Neutrophil (primary cell): ENCODE measurements at regions not wholly inside any gene's neighbourhood (a gene's known extent, or its start where the extent isn't known, plus 50 kb on each side); places are given as distances from the start of the nearest gene placed in this dataset.

Experiments used
- H3K27ac ChIP-seq: fragments of 200-600 bp; sonication (generic); 2 replicates; pipeline ENCODE4 v1.5.1; 2016; ENCODE audit warnings: mild to moderate bottlenecking, moderate library complexity
- H3K27me3 ChIP-seq: fragments of 200-600 bp; sonication (generic); 2 replicates; pipeline ENCODE4 v1.6.0; 2016; ENCODE audit warnings: mild to moderate bottlenecking
- H3K36me3 ChIP-seq: fragments of 200-600 bp; sonication (generic); 2 replicates; pipeline ENCODE4 v1.5.1; 2017
- H3K4me1 ChIP-seq, 2 experiments: fragments of 200-600 bp in 1 of 2; sonication (generic) in 1 of 2; 1 replicate in 1 of 2; 2 replicates in 1 of 2; pipeline versions ENCODE4 v1.5.1 to v1.6.1; 2013 to 2016; ENCODE audit warnings: low read depth in 1 of 2, low read length in 1 of 2, mild to moderate bottlenecking in 1 of 2, moderate library complexity in 1 of 2; ENCODE audit not compliant: control insufficient read depth in 1 of 2, insufficient read depth in 1 of 2
- H3K4me3 ChIP-seq, 2 experiments: fragments of 200-600 bp in 1 of 2; sonication (generic) in 1 of 2; 1 replicate in 1 of 2; 2 replicates in 1 of 2; pipeline ENCODE4 v1.5.1; 2013 to 2016; ENCODE audit warnings: low read depth in 1 of 2, low read length in 1 of 2, mild to moderate bottlenecking in 1 of 2, moderate library complexity in 1 of 2
- H3K9me3 ChIP-seq: fragments of 200-600 bp; sonication (generic); 2 replicates; pipeline ENCODE4 v1.5.1; 2016
- TF ChIP-seq, protein P1 (sequence below): fragments of 200-600 bp; sonication (generic); IDR thresholded peaks from 2 replicates; pipeline ENCODE4 v1.5.1; 2016; ENCODE audit warnings: antibody characterized with exemption

DNA sequence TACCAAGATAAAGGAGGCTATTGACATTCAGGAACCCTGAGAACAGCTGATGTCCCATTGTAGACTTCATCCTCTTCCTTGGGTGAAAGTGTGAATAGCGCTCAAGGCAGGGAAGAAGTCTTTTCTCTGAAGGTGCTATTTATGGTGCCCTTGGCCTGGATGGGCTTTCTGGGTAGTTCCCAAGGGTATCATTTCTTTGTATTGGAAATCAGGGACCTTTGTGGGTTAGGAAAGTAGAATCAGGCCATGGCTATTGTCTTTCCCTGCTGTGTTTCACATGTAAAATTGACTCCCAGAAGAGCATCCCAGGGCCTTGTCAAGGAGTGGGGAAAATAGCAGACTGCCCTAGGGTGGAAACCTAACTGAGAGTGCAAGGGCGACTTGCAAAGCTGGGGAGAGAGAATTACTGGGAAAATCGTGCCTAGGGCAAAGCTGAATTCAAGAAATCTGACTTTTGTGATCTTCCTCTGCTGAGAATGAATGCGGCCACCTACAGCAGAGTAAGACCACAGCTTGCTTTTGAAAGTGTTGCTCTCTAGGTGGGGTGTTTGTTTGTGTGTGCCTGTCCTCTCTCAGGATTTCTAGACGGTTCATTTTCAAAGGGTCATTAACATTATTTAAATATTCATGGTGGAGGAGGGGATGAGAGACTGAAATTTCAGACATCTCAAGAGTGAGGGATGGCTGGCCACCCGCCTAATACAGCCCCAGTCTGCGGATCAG lies 160.6 kb downstream of the C9orf152 start:
- no peak overlapping the region for H3K27ac ChIP-seq
- no peaks in the 10 kb centered on the region for H3K9me3 ChIP-seq
- H3K36me3 ChIP-seq, result no peaks in the 10 kb centered on the region
- peaks cover 25 to 30% of the 10 kb centered on the region in 2 experiments for H3K4me1 ChIP-seq
- H3K27me3 ChIP-seq, result peaks cover 40% of the 10 kb centered on the region
- peak overlapping the region; percentile 52 to 63 for H3K4me3 ChIP-seq
- TF ChIP-seq, protein P1, sequence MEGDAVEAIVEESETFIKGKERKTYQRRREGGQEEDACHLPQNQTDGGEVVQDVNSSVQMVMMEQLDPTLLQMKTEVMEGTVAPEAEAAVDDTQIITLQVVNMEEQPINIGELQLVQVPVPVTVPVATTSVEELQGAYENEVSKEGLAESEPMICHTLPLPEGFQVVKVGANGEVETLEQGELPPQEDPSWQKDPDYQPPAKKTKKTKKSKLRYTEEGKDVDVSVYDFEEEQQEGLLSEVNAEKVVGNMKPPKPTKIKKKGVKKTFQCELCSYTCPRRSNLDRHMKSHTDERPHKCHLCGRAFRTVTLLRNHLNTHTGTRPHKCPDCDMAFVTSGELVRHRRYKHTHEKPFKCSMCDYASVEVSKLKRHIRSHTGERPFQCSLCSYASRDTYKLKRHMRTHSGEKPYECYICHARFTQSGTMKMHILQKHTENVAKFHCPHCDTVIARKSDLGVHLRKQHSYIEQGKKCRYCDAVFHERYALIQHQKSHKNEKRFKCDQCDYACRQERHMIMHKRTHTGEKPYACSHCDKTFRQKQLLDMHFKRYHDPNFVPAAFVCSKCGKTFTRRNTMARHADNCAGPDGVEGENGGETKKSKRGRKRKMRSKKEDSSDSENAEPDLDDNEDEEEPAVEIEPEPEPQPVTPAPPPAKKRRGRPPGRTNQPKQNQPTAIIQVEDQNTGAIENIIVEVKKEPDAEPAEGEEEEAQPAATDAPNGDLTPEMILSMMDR, result no peak

DNA sequence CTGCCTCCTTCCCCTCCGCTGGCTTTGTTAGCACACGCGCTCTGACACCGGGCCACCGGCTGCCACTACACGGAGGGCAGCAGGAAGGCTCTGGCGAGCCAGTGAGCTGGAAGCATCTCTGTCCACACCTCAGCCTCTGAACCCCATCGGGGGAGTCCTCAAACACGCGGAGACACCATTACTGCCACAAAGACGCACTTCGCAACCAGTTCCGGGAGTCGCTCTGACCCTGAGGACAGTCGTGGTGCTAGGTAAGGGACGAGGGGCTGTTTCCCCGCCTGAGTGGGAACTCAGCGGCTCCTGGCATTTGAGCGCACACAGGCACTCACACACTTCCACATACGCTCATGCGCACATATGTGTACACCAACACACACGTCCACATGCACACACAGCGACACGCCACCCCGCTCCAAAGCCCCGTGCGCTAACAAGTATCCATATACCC lies 160.0 kb downstream of the C9orf152 start:
- Histone ChIP-seq H3K9me3 (no peaks in the 10 kb centered on the region), H3K27me3 (peaks cover 40% of the 10 kb centered on the region), H3K4me1 (peaks cover 25 to 30% of the 10 kb centered on the region in 2 experiments), H3K4me3 (peak overlapping the region; percentile 52 to 63), H3K36me3 (no peaks in the 10 kb centered on the region), H3K27ac (no peak overlapping the region)
- TF ChIP-seq, protein P1, result no peak

DNA sequence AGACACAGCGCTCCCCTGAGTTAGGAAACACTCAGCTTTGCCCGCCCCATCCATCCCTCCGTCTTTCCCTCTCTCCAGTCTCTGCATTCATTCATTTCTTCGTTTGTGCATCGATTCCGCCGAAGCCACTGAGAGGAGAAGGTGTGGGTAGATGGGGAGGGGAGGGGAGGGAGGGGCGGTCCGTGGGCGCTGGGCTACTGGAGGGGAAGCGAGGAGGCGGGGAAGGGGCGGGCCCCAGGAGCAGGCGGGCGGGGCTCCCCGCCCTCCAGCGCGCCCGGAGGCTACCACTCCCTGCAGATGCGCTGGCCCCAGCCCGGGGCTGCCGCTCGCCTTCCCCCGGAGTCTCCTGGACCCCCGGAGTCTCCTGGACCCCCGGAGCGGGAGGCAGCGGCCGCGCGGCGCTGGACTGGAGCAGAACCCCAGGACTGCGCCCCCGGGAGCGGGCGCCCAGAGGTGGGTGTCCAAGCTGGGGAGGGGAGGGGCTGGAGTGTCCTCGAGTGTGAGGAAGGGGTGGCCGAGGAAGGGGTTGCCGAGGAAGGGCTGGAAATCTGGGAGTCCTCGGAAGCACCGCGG lies 159.5 kb downstream of the C9orf152 start:
- TF ChIP-seq, protein P1, result no peak
- Histone ChIP-seq H3K9me3 (no peaks in the 10 kb centered on the region), H3K4me1 (peaks cover 25 to 30% of the 10 kb centered on the region in 2 experiments), H3K27ac (no peak overlapping the region), H3K4me3 (peak overlapping the region; percentile 52 to 63), H3K36me3 (no peaks in the 10 kb centered on the region), H3K27me3 (peaks cover 40% of the 10 kb centered on the region)

DNA sequence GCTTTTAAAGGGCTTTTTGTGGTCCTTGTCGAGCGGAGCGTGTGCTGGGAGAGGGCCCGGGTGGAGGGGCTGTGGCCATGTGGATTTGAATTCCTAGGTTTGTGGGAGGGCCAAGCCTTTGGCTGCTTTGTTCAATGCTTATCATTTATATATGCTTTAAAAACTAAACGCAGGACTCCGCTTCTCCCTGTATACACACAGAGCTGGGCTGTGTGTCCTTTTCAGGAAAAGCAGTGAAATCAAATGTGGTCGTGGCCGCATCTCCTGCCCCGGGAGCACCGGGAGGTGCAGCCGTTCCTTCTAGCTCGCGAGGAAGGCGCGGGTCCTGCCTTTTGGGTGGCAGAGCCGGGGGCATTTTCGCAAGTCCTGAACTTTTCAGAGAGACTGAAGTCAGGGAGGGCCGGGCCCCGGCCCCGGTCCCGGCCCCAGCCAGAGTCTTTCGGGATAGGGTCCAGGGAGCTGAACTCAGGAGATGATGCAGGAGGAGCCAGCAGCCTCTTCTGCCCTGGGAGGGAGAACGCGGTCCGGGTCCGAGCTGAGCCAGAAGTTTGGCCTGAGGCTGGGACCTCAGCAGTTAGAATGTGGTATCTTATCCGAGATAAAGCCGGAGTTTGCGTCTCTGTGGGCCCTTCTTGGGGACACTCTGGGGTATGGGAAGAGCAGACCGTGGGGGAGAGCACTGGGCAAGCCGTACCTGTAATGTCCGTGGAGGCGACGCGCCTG lies 158.8 kb downstream of the C9orf152 start:
- peak overlapping the region; percentile 52 to 63 for H3K4me3 ChIP-seq
- H3K9me3 ChIP-seq, result no peaks in the 10 kb centered on the region
- H3K27me3 ChIP-seq, result peaks cover 40% of the 10 kb centered on the region
- H3K4me1 ChIP-seq, result peaks cover 25 to 30% of the 10 kb centered on the region in 2 experiments
- TF ChIP-seq, protein P1, result no peak
- H3K27ac ChIP-seq, result no peak overlapping the region
- no peaks in the 10 kb centered on the region for H3K36me3 ChIP-seq

DNA sequence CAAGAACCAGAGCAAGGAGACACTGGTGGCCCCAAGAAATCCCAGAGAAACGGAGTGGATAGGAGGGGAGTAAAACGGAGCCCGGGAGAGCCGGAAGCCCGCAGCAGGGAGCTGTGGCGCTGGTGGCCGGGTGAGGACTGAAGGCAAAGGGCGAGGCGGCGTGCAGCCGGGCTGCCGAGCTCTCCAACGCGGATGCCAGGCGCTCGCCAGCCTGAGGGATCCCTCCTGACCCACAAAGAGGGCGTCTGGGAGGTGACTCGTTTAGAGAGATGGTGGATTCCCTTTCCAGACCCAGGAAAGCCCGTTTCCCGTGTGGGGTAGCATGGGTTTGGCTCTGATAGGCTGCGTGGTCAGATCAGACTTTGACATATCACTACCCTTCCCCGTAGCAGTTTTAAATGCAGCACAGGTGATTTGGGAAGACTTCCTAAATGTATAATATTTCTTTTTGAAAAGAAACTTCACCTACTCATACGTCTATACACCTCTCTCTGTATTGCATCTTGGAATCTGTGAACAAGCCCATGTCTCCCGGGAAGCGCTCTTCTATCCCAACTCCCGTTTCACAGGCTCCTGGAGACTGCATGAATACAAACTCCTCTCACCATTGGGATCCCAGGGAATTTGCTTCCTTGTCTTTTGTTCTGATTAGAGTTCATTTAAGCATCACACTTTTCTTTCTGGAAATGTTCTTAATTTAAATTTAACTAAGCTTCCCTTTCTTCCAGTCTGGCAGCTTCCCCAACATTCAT lies 158.1 kb downstream of the C9orf152 start:
- Histone ChIP-seq H3K36me3 (no peaks in the 10 kb centered on the region), H3K27me3 (peaks cover 40% of the 10 kb centered on the region), H3K4me3 (peak overlapping the region; percentile 52 to 63), H3K4me1 (peaks cover 25 to 30% of the 10 kb centered on the region in 2 experiments), H3K9me3 (no peaks in the 10 kb centered on the region), H3K27ac (no peak overlapping the region)
- TF ChIP-seq, protein P1, result no peak
